Mucosa of descending colon (tissue), 3 donors: ENCODE measurements at regions not wholly inside any gene's neighbourhood (a gene's known extent, or its start where the extent isn't known, plus 50 kb on each side); places are given as distances from the start of the nearest gene placed in this dataset.

Experiments
- ATAC-seq: fragments of 200-7000 bp; cut with Tn5 transposase; one replicate; pipeline ENCODE4 v1.9.1; 2020; ENCODE audit warnings: mild to moderate bottlenecking, moderate library complexity
- DNase-seq, 3 donors: peaks; one replicate each; pipeline ENCODE4 v3.0.0-alpha.2; 2020
- H3K36me3 ChIP-seq: fragments of 200-600 bp; one replicate; pipeline ENCODE4 v1.8.0; 2021; ENCODE audit warnings: low read depth, mild to moderate bottlenecking
- H3K4me1 ChIP-seq: fragments of 200-600 bp; one replicate; pipeline ENCODE4 v1.8.0; 2021; ENCODE audit warnings: low read depth, mild to moderate bottlenecking
- H3K4me3 ChIP-seq: fragments of 200-600 bp; one replicate; pipeline ENCODE4 v1.8.0; 2021; ENCODE audit warnings: mild to moderate bottlenecking
- H3K9me3 ChIP-seq: fragments of 200-600 bp; one replicate; pipeline ENCODE4 v1.8.0; 2021; ENCODE audit warnings: mild to moderate bottlenecking
- intact Hi-C, 2 donors: fragments of 100-400 bp; cut with DNase I in 1 of 2; cut with micrococcal nuclease in 1 of 2; formaldehyde crosslinking; loops; one replicate each; pipeline versions ENCODE4 v1.11.0 to v1.11.1; 2022; cut with DNase I, micrococcal nuclease
- TF ChIP-seq, protein P1 (sequence below): fragments of 200-600 bp; IDR thresholded peaks from one replicate; pipeline ENCODE4 v1.8.0; 2022; ENCODE audit warnings: antibody characterized with exemption, mild to moderate bottlenecking
- donor health status: DM: no; HTN: no; CAD: no; lungs with moderate emphysema.
- donor health status: DM: no; HTN: no; CAD: no.
- donor health status: DM: no; HTN: yes; CAD: no.

DNA sequence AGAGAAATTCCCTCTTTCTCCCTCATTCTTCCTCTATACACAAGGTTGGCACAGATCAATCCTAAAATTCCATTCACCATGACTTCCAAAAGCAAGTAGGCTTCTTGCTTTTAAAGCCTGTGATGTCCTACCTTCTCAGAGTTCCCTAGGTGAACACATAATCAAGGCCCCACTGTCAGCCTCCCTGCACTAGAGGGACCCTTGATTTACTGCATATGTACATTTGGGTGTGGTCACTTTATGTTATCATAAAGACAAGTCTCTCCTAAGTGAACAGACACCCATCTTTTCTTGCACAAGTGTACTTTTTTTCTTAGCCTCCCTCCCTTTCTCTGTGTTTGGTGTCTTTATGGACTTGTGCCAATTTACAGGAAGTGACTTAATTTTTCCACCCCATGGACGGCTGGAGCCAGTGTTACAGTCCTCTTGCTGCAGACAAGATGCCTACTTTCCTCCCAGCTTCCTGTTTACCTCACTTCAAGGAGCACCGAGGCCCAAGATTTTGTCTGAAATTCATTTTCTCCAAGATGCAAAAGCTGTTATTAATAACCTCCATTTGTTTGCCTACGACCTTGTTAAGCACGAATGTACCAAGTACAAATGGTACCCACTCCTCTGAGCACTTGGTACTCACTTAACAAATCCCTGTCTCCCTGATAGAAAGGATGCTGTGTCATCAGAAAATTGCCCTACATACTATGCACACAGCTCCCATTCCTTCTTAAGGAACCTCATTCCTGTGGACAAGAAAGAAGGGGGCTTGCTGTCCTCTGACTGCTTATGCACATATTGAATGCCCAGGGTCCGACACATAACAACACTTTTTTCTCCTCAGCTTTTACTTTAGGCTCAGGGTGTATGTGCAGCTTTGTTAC lies 82.8 kb upstream of the SLC44A3 start:
- intact Hi-C loops = loop anchor here in 1 of 2 donors (5.0 kb wide), 1 partner anchor 55 kb away; no protein-coding TSS in a partner anchor
- ATAC-seq = peak; percentile 55
- Histone ChIP-seq H3K4me3 (no peak overlapping the region), H3K36me3 (no peaks in the 10 kb centered on the region), H3K9me3 (no peaks in the 10 kb centered on the region), H3K4me1 (peaks cover 20% of the 10 kb centered on the region)
- TF ChIP-seq, protein P1, sequence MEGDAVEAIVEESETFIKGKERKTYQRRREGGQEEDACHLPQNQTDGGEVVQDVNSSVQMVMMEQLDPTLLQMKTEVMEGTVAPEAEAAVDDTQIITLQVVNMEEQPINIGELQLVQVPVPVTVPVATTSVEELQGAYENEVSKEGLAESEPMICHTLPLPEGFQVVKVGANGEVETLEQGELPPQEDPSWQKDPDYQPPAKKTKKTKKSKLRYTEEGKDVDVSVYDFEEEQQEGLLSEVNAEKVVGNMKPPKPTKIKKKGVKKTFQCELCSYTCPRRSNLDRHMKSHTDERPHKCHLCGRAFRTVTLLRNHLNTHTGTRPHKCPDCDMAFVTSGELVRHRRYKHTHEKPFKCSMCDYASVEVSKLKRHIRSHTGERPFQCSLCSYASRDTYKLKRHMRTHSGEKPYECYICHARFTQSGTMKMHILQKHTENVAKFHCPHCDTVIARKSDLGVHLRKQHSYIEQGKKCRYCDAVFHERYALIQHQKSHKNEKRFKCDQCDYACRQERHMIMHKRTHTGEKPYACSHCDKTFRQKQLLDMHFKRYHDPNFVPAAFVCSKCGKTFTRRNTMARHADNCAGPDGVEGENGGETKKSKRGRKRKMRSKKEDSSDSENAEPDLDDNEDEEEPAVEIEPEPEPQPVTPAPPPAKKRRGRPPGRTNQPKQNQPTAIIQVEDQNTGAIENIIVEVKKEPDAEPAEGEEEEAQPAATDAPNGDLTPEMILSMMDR = no peak
- DNase-seq = no peak

DNA sequence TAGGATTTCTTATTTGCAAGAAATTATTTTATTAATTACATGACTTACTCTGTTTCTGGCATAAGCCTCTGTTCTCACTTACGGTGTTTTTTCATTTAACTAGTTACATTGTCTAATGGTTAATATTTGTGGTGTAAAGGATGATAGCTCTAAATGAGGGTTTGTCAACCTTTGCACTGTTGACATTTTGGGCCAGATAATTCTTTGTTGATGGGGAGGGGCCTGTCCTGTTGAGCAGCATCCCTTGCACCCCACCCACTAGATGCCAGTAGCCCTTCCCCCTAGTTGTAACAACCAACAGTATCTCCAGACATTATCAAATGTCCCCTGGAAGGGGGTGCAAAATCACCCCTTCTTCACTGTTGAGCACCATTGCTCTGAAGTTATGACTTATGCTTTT lies 83.6 kb upstream of the SLC44A3 start:
- intact Hi-C loops = loop anchor here in 1 of 2 donors (5.0 kb wide), 1 partner anchor 56 kb away; no protein-coding TSS in a partner anchor
- Histone ChIP-seq H3K9me3 (no peaks in the 10 kb centered on the region), H3K36me3 (no peaks in the 10 kb centered on the region), H3K4me3 (no peak overlapping the region), H3K4me1 (peaks cover 20% of the 10 kb centered on the region)
- TF ChIP-seq, protein P1 = no peak
- no peak for DNase-seq
- ATAC-seq = no peak

- Histone ChIP-seq H3K9me3 (no peaks in the 10 kb centered on the region), H3K4me1 (peaks cover 20% of the 10 kb centered on the region), H3K36me3 (no peaks in the 10 kb centered on the region), H3K4me3 (no peak overlapping the region)
- TF ChIP-seq, protein P1 = no peak
- intact Hi-C loops = loop anchor here in 1 of 2 donors (5.0 kb wide), 1 partner anchor 56 kb away; no protein-coding TSS in a partner anchor
- no peak for ATAC-seq
- DNase-seq = no peak
Measured at GRCh38 chr1:94736073-94736472, 84.1 kb upstream of the SLC44A3 start.

DNA sequence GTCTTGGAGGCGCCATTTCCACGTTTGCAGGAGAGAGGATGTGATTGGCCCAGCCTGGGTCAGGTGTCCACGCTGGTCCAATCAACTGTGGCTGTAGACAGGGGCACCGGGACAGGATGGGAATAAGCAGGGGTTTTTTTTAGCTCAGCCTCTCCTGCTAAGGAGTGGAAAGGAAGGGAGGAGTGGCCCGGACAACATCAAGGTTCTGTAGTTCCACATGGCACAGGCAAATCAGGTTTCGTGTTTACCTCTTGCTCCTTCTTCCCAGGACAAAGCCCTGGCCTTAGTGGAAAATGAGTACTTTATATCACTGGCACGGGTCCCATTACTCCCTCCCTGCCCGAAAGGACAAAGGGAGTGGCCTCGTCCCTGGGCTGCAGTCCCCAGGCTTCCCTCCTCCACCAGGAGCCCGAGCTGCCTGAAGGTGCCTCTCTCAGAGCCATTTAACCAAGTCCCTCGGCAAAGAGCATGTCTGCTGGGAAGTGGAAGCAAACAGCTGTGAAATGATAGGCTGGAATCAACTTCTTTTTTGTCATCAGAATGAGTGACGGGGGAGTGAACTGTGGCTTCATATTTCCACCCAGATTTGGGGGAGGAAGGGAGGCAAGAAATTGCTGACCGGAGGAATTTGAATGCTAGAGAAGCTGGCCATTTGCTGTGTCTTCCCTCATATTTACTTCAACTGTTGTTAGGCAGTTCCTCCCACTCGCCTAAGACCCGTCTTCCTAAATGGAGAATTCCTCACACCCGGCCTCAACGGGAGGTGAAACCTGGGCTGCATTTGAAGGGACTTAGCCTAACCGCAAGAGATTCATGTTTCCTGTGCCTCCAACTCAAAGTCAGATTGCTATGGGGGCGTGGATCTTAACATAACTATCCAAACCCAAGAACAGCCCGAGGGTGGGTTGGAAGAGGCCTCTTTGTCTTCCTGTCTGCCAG lies 84.9 kb upstream of the SLC44A3 start:
- H3K4me3 ChIP-seq = no peak overlapping the region
- H3K4me1 ChIP-seq = peaks cover 20% of the 10 kb centered on the region
- peak; percentile 90 for ATAC-seq
- peak; percentile 66 to 70 (median 69) for DNase-seq
- intact Hi-C loops = loop anchor here in 1 of 2 donors (5.0 kb wide), 1 partner anchor 57 kb away; no protein-coding TSS in a partner anchor
- TF ChIP-seq, protein P1 = no peak
- no peaks in the 10 kb centered on the region for H3K36me3 ChIP-seq
- H3K9me3 ChIP-seq = no peaks in the 10 kb centered on the region

- no peak for ATAC-seq
- Histone ChIP-seq H3K4me1 (peaks cover 13% of the 10 kb centered on the region), H3K4me3 (no peak overlapping the region), H3K36me3 (peaks cover 3% of the 10 kb centered on the region), H3K9me3 (no peaks in the 10 kb centered on the region)
- intact Hi-C loops = no loop called here
- DNase-seq = no peak
- TF ChIP-seq, protein P1 = no peak
Measured at GRCh38 chr1:94731891-94732290, 88.3 kb upstream of the SLC44A3 start.
